Neural cell (in vitro differentiated cells): ENCODE measurements at regions not wholly inside any gene's neighbourhood (a gene's known extent, or its start where the extent isn't known, plus 50 kb on each side); places are given as distances from the start of the nearest gene placed in this dataset.

ENCODE experiments used
- H2AFZ ChIP-seq: fragments of 200-600, 300-800 bp; sonication (generic), shearing (Covaris generic); 2 replicates; pipeline ENCODE4 v1.6.0; 2014; ENCODE audit warnings: low read depth, mild to moderate bottlenecking, antibody characterized with exemption, low read length, moderate library complexity
- H3F3A ChIP-seq: fragments of 200-600 bp; shearing (Covaris generic); 2 replicates; pipeline ENCODE4 v1.6.1; 2016; ENCODE audit warnings: mild to moderate bottlenecking, moderate library complexity, mixed read lengths, antibody characterized with exemption, low read length; ENCODE audit not compliant: insufficient read depth, poor library complexity, severe bottlenecking
- H3K27ac ChIP-seq: fragments of 200-600, 300-800 bp; sonication (generic), shearing (Covaris generic); 2 replicates; pipeline ENCODE4 v1.5.1; 2014; ENCODE audit warnings: mild to moderate bottlenecking, low read length, moderate library complexity
- H3K27me3 ChIP-seq: fragments of 300-800, 200-600 bp; sonication (generic), shearing (Covaris generic); 2 replicates; pipeline ENCODE4 v1.6.0; 2014; ENCODE audit warnings: mild to moderate bottlenecking, low read depth, low read length, moderate library complexity; ENCODE audit not compliant: insufficient read depth
- H3K36me3 ChIP-seq: fragments of 300-800, 200-600 bp; sonication (generic), shearing (Covaris generic); 2 replicates; pipeline ENCODE4 v1.5.1; 2014; ENCODE audit warnings: mild to moderate bottlenecking, antibody characterized with exemption, low read length, moderate library complexity; ENCODE audit not compliant: insufficient read depth
- H3K4me2 ChIP-seq: fragments of 300-800, 200-600 bp; sonication (generic), shearing (Covaris generic); 2 replicates; pipeline ENCODE4 v1.6.0; 2014; ENCODE audit warnings: mild to moderate bottlenecking, low read length
- H3K4me3 ChIP-seq: fragments of 300-800, 200-600 bp; sonication (generic), shearing (Covaris generic); 2 replicates; pipeline ENCODE4 v1.5.1; 2014; ENCODE audit warnings: mild to moderate bottlenecking, low read length, moderate library complexity
- H3K79me2 ChIP-seq: fragments of 200-600 bp; shearing (Covaris generic); replicated peaks from 2 replicates; pipeline ENCODE4 v1.6.0; 2014; ENCODE audit warnings: mild to moderate bottlenecking, low read length, moderate library complexity; ENCODE audit not compliant: insufficient read depth
- H3K9ac ChIP-seq: fragments of 300-800, 200-600 bp; sonication (generic), shearing (Covaris generic); 2 replicates; pipeline ENCODE4 v1.6.1; 2016; ENCODE audit warnings: mild to moderate bottlenecking, low read length, mixed read lengths
- H3K9me2 ChIP-seq: fragments of 200-600 bp; shearing (Covaris generic); 2 replicates; pipeline ENCODE4 v1.6.1; 2016; ENCODE audit warnings: mild to moderate bottlenecking, low read length, mixed read lengths; ENCODE audit not compliant: insufficient read depth
- H3K9me3 ChIP-seq: fragments of 200-600, 300-800 bp; sonication (generic), shearing (Covaris generic); 2 replicates; pipeline ENCODE4 v1.6.1; 2016; ENCODE audit warnings: mild to moderate bottlenecking, mixed run types, low read length, moderate library complexity, mixed read lengths
- H4K20me1 ChIP-seq: fragments of 200-600 bp; shearing (Covaris generic); 2 replicates; pipeline ENCODE4 v1.6.1; 2016; ENCODE audit warnings: mild to moderate bottlenecking, mixed run types; ENCODE audit not compliant: insufficient read depth
- CTCF ChIP-seq: fragments of 450-650 bp; IDR thresholded peaks from 2 replicates; pipeline ENCODE4 v1.5.1; 2014; ENCODE audit warnings: antibody characterized with exemption, mild to moderate bottlenecking, moderate library complexity; ENCODE audit not compliant: poor library complexity, severe bottlenecking
- EP300 ChIP-seq: fragments of 450-650 bp; conservative IDR thresholded peaks from 2 replicates; pipeline ENCODE4 v1.6.1; 2014; ENCODE audit warnings: antibody characterized with exemption, mild to moderate bottlenecking, moderate library complexity; ENCODE audit not compliant: poor library complexity, severe bottlenecking
- POLR2AphosphoS5 ChIP-seq: IDR thresholded peaks from 2 replicates; pipeline ENCODE4 v1.6.1; 2012
- SMC3 ChIP-seq: fragments of 450-650 bp; conservative IDR thresholded peaks from 2 replicates; pipeline ENCODE4 v1.6.1; 2014; ENCODE audit warnings: antibody characterized with exemption, mild to moderate bottlenecking, moderate library complexity; ENCODE audit not compliant: poor library complexity
- TAF1 ChIP-seq: IDR thresholded peaks from 2 replicates; pipeline ENCODE4 v1.6.1; 2012; ENCODE audit warnings: low read depth
- TF ChIP-seq, protein P1 (sequence below): IDR thresholded peaks from 2 replicates; pipeline ENCODE4 v1.6.1; 2012; ENCODE audit warnings: borderline replicate concordance

GRCh38 chr10:118161461-118162246 is 114.9 kb upstream of the RAB11FIP2 start:
- Histone ChIP-seq H3K79me2 (no peaks in the 10 kb centered on the region), H3K36me3 (no peaks in the 10 kb centered on the region), H3K4me2 (no peak overlapping the region), H3K9me2 (no peaks in the 10 kb centered on the region), H4K20me1 (no peaks in the 10 kb centered on the region), H3K9ac (no peak overlapping the region), H3K9me3 (no peaks in the 10 kb centered on the region), H3K4me3 (no peak overlapping the region), H2AFZ (no peak overlapping the region), H3F3A (no peaks in the 10 kb centered on the region), H3K27me3 (no peaks in the 10 kb centered on the region), H3K27ac (no peak overlapping the region)
- TF ChIP-seq CTCF: no peak
- TF ChIP-seq EP300: no peak
- TF ChIP-seq TAF1: no peak

GRCh38 chr10:118153287-118153686 is 106.5 kb upstream of the RAB11FIP2 start:
- Histone ChIP-seq H3K9me2 (no peaks in the 10 kb centered on the region), H4K20me1 (no peaks in the 10 kb centered on the region), H3K9me3 (peaks cover 2% of the 10 kb centered on the region), H3K4me2 (no peak overlapping the region), H3K36me3 (no peaks in the 10 kb centered on the region), H3F3A (no peaks in the 10 kb centered on the region), H3K4me3 (no peak overlapping the region), H3K79me2 (no peaks in the 10 kb centered on the region), H3K27ac (no peak overlapping the region), H3K9ac (no peak overlapping the region), H2AFZ (no peak overlapping the region), H3K27me3 (no peaks in the 10 kb centered on the region)
- TF ChIP-seq, protein P1, sequence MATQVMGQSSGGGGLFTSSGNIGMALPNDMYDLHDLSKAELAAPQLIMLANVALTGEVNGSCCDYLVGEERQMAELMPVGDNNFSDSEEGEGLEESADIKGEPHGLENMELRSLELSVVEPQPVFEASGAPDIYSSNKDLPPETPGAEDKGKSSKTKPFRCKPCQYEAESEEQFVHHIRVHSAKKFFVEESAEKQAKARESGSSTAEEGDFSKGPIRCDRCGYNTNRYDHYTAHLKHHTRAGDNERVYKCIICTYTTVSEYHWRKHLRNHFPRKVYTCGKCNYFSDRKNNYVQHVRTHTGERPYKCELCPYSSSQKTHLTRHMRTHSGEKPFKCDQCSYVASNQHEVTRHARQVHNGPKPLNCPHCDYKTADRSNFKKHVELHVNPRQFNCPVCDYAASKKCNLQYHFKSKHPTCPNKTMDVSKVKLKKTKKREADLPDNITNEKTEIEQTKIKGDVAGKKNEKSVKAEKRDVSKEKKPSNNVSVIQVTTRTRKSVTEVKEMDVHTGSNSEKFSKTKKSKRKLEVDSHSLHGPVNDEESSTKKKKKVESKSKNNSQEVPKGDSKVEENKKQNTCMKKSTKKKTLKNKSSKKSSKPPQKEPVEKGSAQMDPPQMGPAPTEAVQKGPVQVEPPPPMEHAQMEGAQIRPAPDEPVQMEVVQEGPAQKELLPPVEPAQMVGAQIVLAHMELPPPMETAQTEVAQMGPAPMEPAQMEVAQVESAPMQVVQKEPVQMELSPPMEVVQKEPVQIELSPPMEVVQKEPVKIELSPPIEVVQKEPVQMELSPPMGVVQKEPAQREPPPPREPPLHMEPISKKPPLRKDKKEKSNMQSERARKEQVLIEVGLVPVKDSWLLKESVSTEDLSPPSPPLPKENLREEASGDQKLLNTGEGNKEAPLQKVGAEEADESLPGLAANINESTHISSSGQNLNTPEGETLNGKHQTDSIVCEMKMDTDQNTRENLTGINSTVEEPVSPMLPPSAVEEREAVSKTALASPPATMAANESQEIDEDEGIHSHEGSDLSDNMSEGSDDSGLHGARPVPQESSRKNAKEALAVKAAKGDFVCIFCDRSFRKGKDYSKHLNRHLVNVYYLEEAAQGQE: no peak
- no peak for TF ChIP-seq EP300
- TF ChIP-seq SMC3: no peak
- TF ChIP-seq CTCF: no peak
- no peak for TF ChIP-seq POLR2AphosphoS5
- no peak for TF ChIP-seq TAF1
